ENCODE measurements at regions not wholly inside any gene's neighbourhood (a gene's known extent, or its start where the extent isn't known, plus 50 kb on each side); places are given as distances from the start of the nearest gene placed in this dataset.

DNA sequence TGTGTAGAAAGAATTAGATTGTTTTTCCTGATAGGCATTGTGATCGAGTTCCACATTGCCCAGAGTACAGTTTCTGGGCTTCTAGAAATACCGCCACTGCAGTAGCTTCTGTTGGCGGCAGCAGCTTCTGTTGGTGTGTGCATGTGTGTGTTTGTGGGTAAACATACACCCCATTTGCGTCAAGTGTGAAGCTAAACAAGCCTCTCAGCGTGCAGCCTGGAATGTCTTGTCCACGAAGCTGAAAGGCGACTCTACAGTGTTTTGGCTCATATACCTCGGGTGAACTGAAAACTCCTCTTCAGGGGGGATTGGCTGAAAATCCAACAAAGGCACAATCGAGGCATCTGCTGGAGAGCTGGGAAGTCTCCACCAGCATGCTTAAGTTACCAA lies 112.0 kb upstream of the E2F8 start:
- TF ChIP-seq POLR2AphosphoS5 (IDR thresholded peaks at IDR 0.05; ENCODE audit: insufficient read depth, low read depth, low read length) (no peak), JUN (IDR thresholded peaks at IDR 0.05; ENCODE audit: borderline replicate concordance, insufficient read depth, insufficient read length, low read depth) (no peak), FOS (IDR thresholded peaks at IDR 0.05; ENCODE audit: borderline replicate concordance, insufficient read depth, low read length) (no peak), MYC (IDR thresholded peaks at IDR 0.05; ENCODE audit: low read depth, low read length) (no peak), POLR2A (IDR thresholded peaks at IDR 0.05; ENCODE audit: low read depth, low read length) (no peak), EZH2 (IDR thresholded peaks at IDR 0.05; ENCODE audit: borderline replicate concordance, low read depth, low read length, severe bottlenecking) (no peak), GATA2 (IDR thresholded peaks at IDR 0.05; ENCODE audit: insufficient read depth, insufficient read length, low read depth, low read length) (no peak)
- TF ChIP-seq, protein P1, sequence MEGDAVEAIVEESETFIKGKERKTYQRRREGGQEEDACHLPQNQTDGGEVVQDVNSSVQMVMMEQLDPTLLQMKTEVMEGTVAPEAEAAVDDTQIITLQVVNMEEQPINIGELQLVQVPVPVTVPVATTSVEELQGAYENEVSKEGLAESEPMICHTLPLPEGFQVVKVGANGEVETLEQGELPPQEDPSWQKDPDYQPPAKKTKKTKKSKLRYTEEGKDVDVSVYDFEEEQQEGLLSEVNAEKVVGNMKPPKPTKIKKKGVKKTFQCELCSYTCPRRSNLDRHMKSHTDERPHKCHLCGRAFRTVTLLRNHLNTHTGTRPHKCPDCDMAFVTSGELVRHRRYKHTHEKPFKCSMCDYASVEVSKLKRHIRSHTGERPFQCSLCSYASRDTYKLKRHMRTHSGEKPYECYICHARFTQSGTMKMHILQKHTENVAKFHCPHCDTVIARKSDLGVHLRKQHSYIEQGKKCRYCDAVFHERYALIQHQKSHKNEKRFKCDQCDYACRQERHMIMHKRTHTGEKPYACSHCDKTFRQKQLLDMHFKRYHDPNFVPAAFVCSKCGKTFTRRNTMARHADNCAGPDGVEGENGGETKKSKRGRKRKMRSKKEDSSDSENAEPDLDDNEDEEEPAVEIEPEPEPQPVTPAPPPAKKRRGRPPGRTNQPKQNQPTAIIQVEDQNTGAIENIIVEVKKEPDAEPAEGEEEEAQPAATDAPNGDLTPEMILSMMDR (IDR thresholded peaks at IDR 0.05; ENCODE audit: extremely low read depth in 1 of 2, insufficient read depth in 1 of 2, low read depth in 1 of 2, low read length in 2 of 2), result no peak
- TF ChIP-seq, protein P2, sequence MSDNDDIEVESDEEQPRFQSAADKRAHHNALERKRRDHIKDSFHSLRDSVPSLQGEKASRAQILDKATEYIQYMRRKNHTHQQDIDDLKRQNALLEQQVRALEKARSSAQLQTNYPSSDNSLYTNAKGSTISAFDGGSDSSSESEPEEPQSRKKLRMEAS (IDR thresholded peaks at IDR 0.05; ENCODE audit: insufficient read depth, insufficient read length), result no peak
- Histone ChIP-seq H3K4me1 (ENCODE audit: control insufficient read depth, extremely low read depth, insufficient read depth, low read length) (no peaks in the 10 kb centered on the region), H3K4me3 (replicated peaks in 1 of 3; ENCODE audit: insufficient read depth in 1 of 3, low read depth in 1 of 3, low read length in 3 of 3) (no peak overlapping the region), H2AFZ (ENCODE audit: low read depth, low read length) (no peak overlapping the region), H3K4me2 (ENCODE audit: insufficient read depth, low read length) (no peak overlapping the region), H3K9me1 (replicated peaks; ENCODE audit: control insufficient read depth, extremely low read depth, insufficient read depth, low read length) (no peaks in the 10 kb centered on the region), H3K9ac (replicated peaks; ENCODE audit: extremely low read depth, insufficient read depth, low read length) (no peak overlapping the region), H3K27ac (ENCODE audit: insufficient read depth, low read depth, low read length) (no peak overlapping the region), H3K27me3 (ENCODE audit: control insufficient read depth in 2 of 2, insufficient read depth in 2 of 2, low read length in 2 of 2) (no peaks in the 10 kb centered on the region), H3K9me3 (replicated peaks; ENCODE audit: control insufficient read depth, insufficient read depth, low read length) (no peaks in the 10 kb centered on the region), H3K79me2 (ENCODE audit: control insufficient read depth, insufficient read depth, low read length) (no peaks in the 10 kb centered on the region), H4K20me1 (replicated peaks; ENCODE audit: control insufficient read depth, extremely low read depth, insufficient read depth, low read length) (no peaks in the 10 kb centered on the region), H3K36me3 (ENCODE audit: control insufficient read depth in 2 of 2, extremely low read depth in 1 of 2, insufficient read depth in 2 of 2, low read length in 2 of 2) (no peaks in the 10 kb centered on the region)
- DNase-seq (ENCODE audit: low read depth, low spot score) (no peak), FAIRE-seq (no peak)
- CTCF ChIA-PET, result interaction anchor here (0.7 to 1.8 kb wide), 2 partner anchors 11 to 26 kb away, joined by 3 to 5 read pairs; no protein-coding TSS in a partner anchor
- dilution Hi-C loops (cut with MboI; ENCODE audit: extremely low pct_ligation_motif_present, low sequenced_read_pairs) (no loop called here), intact Hi-C loops (cut with micrococcal nuclease) (no loop called here)
- no TSS peak for BruUV-seq (replicated peaks)
- POLR2A ChIA-PET, result no interaction called here

Data from endothelial cell of umbilical vein (primary cell).